Caki2 (cell line): ENCODE measurements at regions not wholly inside any gene's neighbourhood (a gene's known extent, or its start where the extent isn't known, plus 50 kb on each side); places are given as distances from the start of the nearest gene placed in this dataset.

Source experiments
- DNase-seq: peaks from one replicate; pipeline ENCODE4 v3.0.0-alpha.2; 2015; ENCODE audit warnings: low read depth
- in situ Hi-C: cut with HindIII; loops from 2 replicates; pipeline ENCODE4 v1.10.0; 2016; ENCODE audit warnings: low sequenced_read_pairs, low pct_unique_long_range_greater_than_20kb, mixed read lengths

DNA sequence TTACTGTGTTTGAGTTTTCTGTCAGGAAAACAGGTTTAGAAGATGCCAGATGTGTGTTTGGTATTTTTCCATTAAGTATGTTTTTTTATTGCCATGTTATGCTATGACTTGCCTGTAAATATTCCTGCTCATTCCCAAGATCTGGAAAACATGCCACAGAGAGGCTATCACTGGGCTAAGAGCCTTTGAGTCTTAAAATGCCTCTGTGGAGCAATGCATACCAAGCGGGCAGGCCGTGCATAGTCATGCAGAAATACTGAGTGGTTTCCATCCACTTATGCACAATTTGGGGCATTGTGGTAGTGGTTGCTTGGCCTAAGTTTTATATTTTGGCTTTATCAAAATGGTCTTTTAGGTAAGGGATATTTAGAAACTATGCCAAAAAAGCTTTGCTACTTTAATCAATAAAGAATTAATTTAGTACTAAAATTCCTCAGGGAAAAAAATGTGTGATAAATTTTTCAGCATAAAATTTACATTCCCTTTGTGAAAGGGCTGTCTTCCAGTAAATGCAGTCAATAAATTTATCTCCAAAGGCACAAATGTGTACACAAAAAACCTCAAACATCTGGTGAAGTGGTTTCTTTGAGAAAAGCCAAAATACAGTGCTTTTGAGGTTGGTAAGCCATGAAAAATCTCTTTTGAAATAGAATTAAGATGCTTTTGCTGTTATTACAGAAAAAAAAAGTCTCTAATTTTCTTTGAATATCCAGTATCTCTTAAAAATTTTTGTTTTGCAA, 341.3 kb upstream of the FBXO33 start:
- in situ Hi-C loops: no loop called here
- no peak for DNase-seq

DNA sequence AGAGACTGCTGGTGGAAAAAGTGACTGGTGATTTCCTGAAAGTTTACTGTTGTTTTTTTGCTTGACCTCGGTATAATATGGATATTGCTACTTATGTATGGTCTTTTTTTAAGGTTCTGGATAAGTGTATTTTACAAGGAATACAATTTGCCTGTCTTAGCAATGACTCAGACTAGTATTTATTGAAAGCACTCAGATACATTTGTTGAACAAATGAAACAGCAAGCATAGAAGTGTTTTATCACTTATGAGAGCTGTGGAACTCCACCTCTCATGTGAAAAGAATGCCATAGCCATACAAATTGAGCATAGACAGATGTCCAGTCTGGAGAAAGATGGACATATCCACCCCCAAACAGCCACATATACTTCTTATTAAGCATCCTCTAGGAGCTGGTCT, 340.4 kb upstream of the FBXO33 start:
- in situ Hi-C loops: no loop called here
- no peak for DNase-seq

DNA sequence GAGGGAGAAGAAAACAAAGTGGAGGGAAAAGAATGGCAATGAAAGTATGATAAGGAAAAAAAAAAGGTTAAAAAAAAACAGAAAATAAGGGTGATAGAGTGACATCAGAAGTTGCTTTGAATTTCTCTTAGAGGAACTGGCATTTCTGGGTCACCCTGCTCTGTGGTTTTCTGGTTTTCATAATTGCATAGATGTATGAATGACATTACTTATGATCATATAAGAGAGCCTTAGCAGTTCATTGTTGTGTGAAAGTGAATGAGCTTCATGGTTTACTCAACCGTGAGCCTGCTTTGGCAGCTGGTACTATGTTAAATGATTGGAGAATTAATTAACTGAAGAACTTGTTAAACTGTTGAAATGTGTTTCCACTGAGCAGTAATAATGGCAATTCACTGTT, 336.4 kb upstream of the FBXO33 start:
- DNase-seq: no peak
- in situ Hi-C loops: no loop called here

DNA sequence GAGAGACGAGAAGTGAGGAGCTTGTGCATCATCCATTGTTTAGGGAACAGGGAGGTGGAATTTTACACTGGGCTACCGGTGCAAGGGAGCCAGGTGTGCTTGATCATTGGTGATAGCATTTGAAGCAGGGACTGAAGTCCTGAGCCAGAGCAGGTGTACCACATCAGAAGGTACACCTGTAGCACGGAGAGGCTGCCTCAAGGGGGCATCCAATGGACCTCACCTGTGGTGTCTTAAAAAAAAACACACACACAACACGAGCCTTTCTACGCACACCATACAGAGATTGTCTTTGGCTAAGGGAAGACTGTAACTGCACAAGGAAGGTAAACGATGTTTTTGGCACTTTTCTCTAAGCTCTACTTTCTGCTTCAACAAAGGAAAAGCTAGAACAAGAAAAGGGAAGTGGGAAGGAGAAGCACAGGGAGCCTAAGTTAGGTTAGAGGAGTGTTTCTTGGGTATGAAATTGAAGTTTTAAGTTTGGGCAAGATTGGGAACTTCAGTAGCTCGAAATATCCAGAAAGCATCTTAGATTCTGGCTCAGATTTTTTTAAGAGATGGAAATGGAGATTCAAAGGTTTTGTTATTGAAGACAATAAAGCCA, 334.3 kb upstream of the FBXO33 start:
- no peak for DNase-seq
- in situ Hi-C loops: no loop called here

DNA sequence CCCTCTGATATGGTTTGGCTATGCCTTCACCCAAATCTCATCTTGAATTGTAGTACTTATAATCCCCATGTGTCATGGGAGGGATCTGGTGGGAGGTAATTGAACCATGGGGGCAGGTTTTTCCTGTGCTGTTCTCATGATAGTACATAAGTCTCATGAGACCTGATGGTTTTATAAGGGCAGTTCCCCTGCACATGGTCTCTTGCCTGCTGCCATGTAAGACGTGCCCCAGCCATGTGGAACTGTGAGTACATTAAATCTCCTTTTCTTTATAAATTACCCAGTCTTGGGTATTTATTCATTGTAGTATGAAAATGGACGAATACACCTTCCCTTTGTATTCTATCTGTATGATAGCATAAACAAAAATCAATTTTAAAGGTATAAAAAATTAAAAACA, 333.4 kb upstream of the FBXO33 start:
- no peak for DNase-seq
- in situ Hi-C loops: no loop called here

DNA sequence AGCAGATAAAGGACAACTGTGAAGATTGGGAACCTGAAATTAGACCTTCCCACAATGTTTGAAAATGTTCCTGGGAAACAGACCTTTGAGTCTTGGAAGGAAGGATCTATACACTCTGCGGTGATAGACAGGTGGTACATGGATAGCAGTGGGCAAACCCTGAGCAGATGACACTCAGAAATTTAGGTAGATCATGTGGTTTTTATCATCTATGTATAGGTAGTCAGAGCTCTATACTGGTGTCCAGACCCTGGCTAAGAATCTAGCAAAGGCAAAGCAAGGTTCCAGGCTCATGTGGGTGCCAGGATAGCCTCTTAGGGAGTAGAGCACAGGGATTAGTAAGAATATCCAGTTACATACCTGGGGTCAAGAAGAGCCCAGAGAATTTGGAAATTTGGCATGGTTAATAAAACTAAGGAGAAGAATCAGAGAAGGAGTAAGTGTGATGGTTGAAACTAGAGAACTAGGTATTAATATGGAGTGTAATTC, 331.2 kb upstream of the FBXO33 start:
- in situ Hi-C loops: no loop called here
- DNase-seq: no peak

DNA sequence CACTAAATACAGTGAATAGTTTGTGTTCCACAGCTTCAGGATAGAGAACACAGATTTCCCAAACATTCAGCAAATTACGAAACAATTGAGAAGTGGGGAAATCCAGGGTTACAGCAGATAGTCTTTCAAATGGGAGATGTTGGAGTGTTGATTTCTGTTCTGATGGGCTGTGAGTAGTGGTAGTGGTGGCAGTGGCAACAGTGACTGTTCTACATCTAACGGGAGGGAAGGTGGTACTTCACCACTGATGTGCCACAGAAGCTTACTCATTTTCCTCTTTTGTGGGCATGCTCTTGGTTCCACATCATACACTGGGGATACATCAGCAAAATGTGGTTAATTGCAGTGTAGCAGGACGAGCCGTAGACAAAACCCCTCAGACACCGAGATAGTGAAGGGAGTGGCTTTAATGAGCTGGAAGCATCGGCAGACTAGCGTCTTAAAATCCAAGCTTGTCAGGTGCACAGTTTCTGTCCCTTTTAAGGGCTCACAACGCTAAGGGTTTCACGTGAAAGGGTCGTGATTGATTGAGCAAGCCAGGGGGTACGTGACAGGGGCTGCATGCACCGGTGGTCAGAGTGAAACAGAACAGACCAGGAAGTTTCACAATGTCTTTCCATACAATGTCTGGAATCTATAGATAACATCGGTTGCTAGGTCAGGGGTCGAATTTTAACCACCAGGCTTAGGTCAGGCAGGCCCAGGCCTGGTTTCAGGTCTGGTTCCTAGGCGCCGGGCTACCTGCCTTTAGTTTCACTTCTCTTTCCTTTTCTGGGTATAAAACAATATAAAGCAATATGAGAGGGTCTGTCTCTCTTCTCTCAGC, 330.6 kb upstream of the FBXO33 start:
- no peak for DNase-seq
- in situ Hi-C loops: no loop called here

DNA sequence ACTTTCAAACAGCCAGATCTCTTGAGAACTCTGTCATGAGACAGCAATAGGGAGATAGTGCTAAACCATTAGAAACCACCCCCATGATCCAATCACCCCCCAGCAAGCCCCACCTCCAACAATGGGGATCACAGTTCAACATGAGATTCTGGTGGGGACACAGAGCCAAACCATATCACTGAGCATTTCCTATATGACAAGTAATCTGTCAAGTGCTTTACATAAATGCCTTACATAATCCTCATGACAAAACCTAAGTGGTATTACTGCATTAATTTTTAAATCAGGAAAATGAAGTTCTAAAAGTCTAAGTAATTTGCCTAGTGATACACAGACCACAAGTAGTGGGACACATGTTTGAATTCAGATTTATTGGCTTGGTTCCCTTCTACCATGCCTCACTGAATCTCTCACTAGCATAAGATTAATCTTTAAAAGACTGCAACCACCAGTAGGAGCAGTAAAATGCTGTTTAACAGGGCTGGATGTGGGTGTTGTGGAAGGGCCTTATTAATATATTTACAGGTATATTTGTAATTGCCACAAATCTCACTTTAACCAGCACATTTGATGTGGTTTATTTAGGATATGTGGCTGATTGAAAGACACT, 323.1 kb upstream of the FBXO33 start:
- DNase-seq: peak; percentile 9
- in situ Hi-C loops: no loop called here

DNA sequence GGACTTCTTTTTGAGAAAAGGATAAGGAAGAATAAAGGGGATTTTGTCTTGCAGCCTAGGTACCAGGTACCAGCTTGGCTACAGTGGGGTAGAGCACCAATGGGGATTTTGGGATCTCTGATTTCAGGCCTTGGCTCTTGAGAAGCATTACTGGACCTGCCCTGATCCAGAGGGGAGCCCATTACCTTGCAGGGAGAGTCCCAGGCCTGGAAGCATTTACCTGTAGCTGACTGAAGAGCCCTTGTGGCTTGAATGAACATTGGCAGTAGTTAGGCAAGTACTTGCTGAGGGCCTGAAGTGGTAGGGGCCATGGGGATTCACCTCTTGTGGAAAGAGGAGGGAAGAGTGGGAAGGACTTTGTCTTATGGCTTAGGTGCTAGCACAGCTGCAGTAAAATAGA, 308.2 kb upstream of the FBXO33 start:
- in situ Hi-C loops: no loop called here
- DNase-seq: no peak

DNA sequence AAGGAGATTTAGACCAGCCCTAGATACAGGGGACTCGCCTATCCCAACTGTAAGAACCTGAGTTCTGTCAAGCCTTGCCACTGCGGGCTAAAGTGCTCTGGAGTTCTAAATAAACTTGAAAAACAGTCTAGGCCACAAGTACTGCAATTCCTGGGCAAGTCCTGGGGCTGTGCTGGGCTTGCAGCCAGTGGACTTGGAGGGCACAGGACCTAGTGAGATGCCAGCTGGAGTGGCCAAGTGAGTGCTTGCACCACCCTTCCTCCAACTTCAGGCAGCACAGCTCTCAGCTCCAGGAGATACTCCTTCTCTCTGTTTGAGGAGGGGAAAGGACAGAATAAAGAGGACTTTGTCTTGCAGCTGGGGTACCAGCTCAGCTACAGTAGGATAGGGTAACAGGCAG, 307.6 kb upstream of the FBXO33 start:
- in situ Hi-C loops: no loop called here

DNA sequence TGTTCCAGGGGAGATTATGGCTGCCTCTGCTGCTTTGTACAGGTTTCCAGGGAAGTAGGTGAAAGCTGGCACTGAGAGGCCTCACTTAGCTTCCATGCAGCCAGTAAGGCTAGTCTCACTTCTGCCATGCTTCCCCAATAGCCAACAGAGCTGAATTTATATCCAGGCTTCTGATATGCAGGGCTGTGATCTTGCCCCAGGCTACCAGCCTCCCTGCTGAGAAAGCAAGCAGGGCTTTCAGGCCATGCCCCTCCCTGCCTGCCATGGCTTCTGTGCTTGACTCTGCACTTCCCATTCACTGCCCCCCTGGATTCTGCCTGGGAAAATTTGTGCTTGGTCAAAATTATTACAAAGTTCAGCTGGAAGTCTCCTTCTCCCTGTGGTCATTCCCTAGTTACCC, 302.1 kb upstream of the FBXO33 start:
- in situ Hi-C loops: no loop called here
- DNase-seq: no peak

More for the DNA sequence above, 307.6 kb upstream of the FBXO33 start:
- DNase-seq: no peak

DNA sequence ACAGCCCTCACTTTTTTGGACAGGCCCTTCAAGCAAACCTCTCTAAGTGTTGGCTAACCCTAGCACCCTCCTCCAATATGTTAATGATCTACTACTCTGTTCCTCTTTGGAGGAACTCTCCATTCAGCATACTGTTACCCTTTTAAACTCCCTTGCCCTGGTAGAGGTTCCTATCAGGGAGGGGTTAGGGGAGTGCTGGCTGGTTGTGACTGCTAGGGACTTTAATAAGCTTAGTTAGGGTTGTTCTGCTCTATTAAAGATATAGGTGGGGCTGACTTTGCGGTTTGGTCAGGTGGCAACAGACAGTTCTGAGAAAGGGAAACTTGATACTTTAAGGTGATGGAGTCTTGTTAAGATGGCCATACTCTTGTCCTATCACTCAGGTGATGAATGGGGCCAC, 301.5 kb upstream of the FBXO33 start:
- no peak for DNase-seq
- in situ Hi-C loops: no loop called here

DNA sequence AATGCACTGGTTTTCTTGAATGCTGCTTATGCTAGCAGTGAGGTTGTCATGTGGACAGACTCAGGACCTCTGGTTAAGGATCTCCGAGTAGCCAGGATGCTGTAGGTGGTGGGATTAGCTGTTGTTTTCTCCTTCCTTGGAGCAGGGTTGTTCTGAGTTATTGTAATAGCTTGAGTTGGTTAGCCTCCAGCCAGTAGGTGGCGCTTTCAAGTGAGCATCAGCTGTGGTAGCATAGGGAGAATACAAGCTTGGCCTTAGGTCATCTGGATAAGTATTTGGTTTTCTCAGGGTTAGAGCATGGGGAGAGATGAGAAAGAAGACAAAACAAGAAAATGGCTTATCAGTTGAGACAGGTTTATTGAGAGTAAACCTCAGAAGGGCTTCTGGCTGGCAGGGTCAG, 299.7 kb upstream of the FBXO33 start:
- DNase-seq: no peak
- in situ Hi-C loops: no loop called here

DNA sequence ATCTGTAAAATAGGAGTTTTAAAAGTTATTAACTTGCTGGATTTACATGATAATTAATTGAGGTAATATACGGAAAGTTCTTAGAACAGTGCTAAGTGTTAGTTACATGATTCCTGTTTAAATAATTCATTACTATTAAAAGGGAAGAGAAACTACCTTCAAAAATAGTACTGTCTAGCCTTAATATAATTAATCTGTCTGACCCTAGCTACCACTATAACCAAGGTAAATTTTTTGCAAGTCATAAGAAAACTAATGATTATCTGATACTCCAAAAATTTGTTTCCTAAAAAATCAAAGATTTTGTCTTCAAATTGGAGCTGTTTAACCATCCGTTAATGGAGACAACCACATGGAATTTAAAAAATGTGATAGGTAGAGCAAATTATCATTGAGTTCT, 294.3 kb upstream of the FBXO33 start:
- in situ Hi-C loops: no loop called here
- DNase-seq: no peak

DNA sequence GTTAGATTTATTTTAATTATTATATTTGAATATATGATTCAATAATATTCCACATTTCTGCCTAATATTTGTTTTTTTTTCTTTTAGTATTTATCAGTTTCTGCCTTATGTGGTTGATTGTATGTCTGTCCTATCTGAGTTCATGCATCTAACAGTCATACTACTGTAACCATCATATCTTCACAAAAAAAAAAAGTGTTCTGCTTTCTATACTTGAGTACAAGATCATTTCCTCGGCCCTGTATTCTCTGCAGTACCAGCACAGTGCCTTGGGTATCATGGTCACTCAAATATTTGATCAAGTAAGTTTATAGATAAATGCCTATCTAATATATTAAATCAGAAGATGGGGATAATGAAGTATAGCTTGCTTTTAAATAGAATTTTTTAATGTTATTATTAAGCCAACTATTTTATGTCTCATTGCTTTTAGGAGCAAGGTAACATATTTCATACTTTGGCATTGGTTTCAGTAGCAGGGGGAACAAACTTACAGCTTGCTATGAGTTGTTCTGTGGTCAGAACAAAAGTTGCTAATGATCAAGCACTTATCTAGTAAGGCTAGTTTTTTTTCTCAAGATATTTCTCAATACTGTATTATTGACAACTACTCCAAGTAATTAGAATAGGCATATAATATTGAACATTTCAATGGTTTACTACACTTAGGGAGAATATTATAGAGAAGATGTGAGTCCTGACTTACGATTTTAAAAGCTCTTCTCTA, 290.5 kb upstream of the FBXO33 start:
- in situ Hi-C loops: no loop called here
- no peak for DNase-seq

DNA sequence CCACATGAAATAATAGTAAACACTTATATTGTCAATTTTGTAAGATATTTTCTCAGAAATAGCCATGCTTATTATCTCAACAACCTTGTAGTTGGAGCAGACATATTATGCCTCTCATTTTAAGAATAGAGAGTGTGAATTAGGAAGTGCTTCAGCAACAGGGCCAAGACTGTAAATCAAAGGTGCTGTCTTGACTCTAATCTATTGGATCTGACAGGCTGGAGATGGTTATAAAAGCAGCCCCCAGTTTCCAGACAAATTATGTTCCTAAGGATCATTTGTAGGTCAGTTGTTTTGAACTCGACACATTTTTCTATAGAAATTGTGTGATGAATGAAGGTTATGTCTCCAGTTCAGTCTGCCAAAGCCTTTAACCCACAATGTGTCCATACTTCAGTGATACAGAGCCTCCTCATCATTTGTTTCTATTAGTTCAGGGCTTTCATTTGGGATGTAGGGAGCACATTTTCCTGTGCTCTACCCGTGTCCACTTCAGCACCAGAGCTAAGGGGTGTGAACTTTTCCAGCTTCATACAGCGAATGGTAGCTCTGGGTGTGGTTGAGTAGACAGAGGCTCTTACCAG, 284.8 kb upstream of the FBXO33 start:
- in situ Hi-C loops: no loop called here
- DNase-seq: no peak

DNA sequence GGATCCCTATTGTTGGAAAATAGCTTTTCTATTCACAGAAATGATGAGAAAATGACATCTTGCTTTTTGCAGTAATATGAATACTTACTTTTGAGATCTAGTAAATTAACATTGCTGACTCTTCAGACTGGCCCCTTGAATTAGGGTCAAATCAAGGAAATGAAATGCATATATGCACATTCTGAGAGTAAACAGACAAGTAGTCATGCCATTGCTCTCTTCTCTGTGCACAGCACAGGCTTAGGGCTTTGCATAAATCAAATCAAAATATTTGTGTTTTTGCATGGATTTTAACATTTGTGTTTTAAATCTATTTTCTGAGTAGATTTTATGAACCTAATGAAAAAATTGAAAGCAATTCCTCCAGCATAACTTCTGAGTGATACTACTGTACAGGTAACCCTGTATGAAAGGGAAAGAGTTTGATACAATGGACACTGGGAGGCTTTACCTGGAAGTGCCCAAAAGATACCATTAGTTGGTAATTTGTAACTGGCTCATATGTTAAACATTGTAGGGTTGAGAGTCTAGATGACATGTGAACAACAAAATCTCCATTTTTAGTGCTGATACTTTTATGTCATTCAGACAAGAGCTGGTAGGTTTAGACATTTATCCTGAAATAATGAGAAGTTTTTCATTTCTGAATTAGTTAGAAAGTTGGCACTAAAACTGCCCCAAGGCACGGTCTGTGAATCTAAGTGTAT, 280.2 kb upstream of the FBXO33 start:
- no peak for DNase-seq

More for the DNA sequence above, 280.2 kb upstream of the FBXO33 start:
- in situ Hi-C loops: no loop called here
